H9 (cell line): ENCODE measurements at regions not wholly inside any gene's neighbourhood (a gene's known extent, or its start where the extent isn't known, plus 50 kb on each side); places are given as distances from the start of the nearest gene placed in this dataset.

ENCODE experiments used
- DNase-seq: peaks from one replicate; pipeline ENCODE4 v3.0.0-alpha.2; 2017
- H2AFZ ChIP-seq: one replicate; pipeline ENCODE4 v1.6.1; 2013; ENCODE audit warnings: mild to moderate bottlenecking, low read length, control low read depth, moderate library complexity
- H2AK5ac ChIP-seq: 2 replicates; pipeline ENCODE4 v1.6.1; 2013; ENCODE audit warnings: low read length, control low read depth, mixed read lengths; ENCODE audit not compliant: insufficient read length
- H2BK120ac ChIP-seq: one replicate; pipeline ENCODE4 v1.6.1; 2013; ENCODE audit warnings: low read depth, mild to moderate bottlenecking, low read length, control low read depth, inconsistent platforms; ENCODE audit not compliant: poor library complexity, severe bottlenecking
- H2BK12ac ChIP-seq: 2 replicates; pipeline ENCODE4 v1.6.1; 2013; ENCODE audit warnings: low read length, control low read depth, mixed read lengths, low read depth; ENCODE audit not compliant: insufficient read length
- H2BK15ac ChIP-seq: 2 replicates; pipeline ENCODE4 v1.6.1; 2013; ENCODE audit warnings: low read depth, low read length, control low read depth
- H2BK20ac ChIP-seq: one replicate; pipeline ENCODE4 v1.6.1; 2013; ENCODE audit warnings: low read depth, mild to moderate bottlenecking, low read length, control low read depth, inconsistent platforms; ENCODE audit not compliant: poor library complexity, severe bottlenecking
- H2BK5ac ChIP-seq: 2 replicates; pipeline ENCODE4 v1.6.1; 2013; ENCODE audit warnings: low read length, control low read depth, mixed read lengths; ENCODE audit not compliant: insufficient read length
- H3K14ac ChIP-seq: 2 replicates; pipeline ENCODE4 v1.6.1; 2013; ENCODE audit warnings: low read length, control low read depth; ENCODE audit not compliant: insufficient read depth
- H3K18ac ChIP-seq: 2 replicates; pipeline ENCODE4 v1.6.1; 2013; ENCODE audit warnings: low read depth, mild to moderate bottlenecking, mixed read lengths, low read length, control low read depth; ENCODE audit not compliant: insufficient read length
- H3K23ac ChIP-seq: 2 replicates; pipeline ENCODE4 v1.6.1; 2013; ENCODE audit warnings: low read length, control low read depth, mixed read lengths, low read depth; ENCODE audit not compliant: insufficient read length
- H3K23me2 ChIP-seq: 2 replicates; pipeline ENCODE4 v1.6.1; 2013; ENCODE audit warnings: low read depth, mild to moderate bottlenecking, mixed read lengths, low read length, control low read depth; ENCODE audit not compliant: insufficient read length, poor library complexity, severe bottlenecking
- H3K27ac ChIP-seq: 2 replicates; pipeline ENCODE4 v1.5.1; 2013; ENCODE audit warnings: low read length, control low read depth, mixed read lengths, low read depth; ENCODE audit not compliant: insufficient read length
- H3K27me3 ChIP-seq: 2 replicates; pipeline ENCODE4 v1.6.1; 2013; ENCODE audit warnings: low read length, control low read depth, inconsistent platforms; ENCODE audit not compliant: insufficient read depth
- H3K4ac ChIP-seq: 2 replicates; pipeline ENCODE4 v1.6.1; 2013; ENCODE audit warnings: low read depth, mild to moderate bottlenecking, control low read depth, inconsistent platforms, low read length, moderate library complexity
- H3K4me1 ChIP-seq: 2 replicates; pipeline ENCODE4 v1.6.1; 2013; ENCODE audit warnings: low read length, control low read depth, inconsistent platforms; ENCODE audit not compliant: insufficient read depth
- H3K4me2 ChIP-seq: 2 replicates; pipeline ENCODE4 v1.6.1; 2013; ENCODE audit warnings: low read length, control low read depth, mixed read lengths; ENCODE audit not compliant: insufficient read length, insufficient read depth
- H3K56ac ChIP-seq: 2 replicates; pipeline ENCODE4 v1.6.1; 2013; ENCODE audit warnings: low read depth, mild to moderate bottlenecking, mixed read lengths, low read length, control low read depth; ENCODE audit not compliant: insufficient read length
- H3K79me1 ChIP-seq: 2 replicates; pipeline ENCODE4 v1.6.1; 2013; ENCODE audit warnings: low read depth, mild to moderate bottlenecking, moderate library complexity, low read length, control low read depth, inconsistent platforms; ENCODE audit not compliant: insufficient read depth, poor library complexity, severe bottlenecking
- H3K79me2 ChIP-seq: 2 replicates; pipeline ENCODE4 v1.6.1; 2013; ENCODE audit warnings: low read length, control low read depth, inconsistent platforms; ENCODE audit not compliant: insufficient read depth
- H3K9ac ChIP-seq: 2 replicates; pipeline ENCODE4 v1.6.1; 2013; ENCODE audit warnings: low read length, control low read depth, mixed read lengths; ENCODE audit not compliant: insufficient read length; ENCODE audit errors: extremely low read depth
- H3K9me3 ChIP-seq: one replicate; pipeline ENCODE4 v1.6.1; 2013; ENCODE audit warnings: low read depth, low read length, inconsistent platforms; ENCODE audit not compliant: control insufficient read depth
- H3T11ph ChIP-seq: one replicate; pipeline ENCODE4 v1.6.1; 2013; ENCODE audit warnings: mild to moderate bottlenecking, low read length, control low read depth, inconsistent platforms
- H4K20me1 ChIP-seq: one replicate; pipeline ENCODE4 v1.6.1; 2013; ENCODE audit not compliant: control insufficient read depth, insufficient read length, insufficient read depth
- H4K5ac ChIP-seq: 2 replicates; pipeline ENCODE4 v1.6.1; 2013; ENCODE audit warnings: low read depth, mild to moderate bottlenecking, mixed read lengths, low read length, control low read depth; ENCODE audit not compliant: insufficient read length
- H4K8ac ChIP-seq: replicated peaks from 2 replicates; pipeline ENCODE4 v1.6.1; 2013; ENCODE audit warnings: low read length, control low read depth, mixed read lengths, low read depth; ENCODE audit not compliant: insufficient read length
- H4K91ac ChIP-seq: 2 replicates; pipeline ENCODE4 v1.6.1; 2013; ENCODE audit warnings: low read depth, mild to moderate bottlenecking, moderate library complexity, mixed read lengths, low read length, control low read depth; ENCODE audit not compliant: insufficient read length
- H3K27ac Mint-ChIP-seq, 3 experiments: 2 replicates in 2 of 3; 3 replicates in 1 of 3; pipeline ENCODE4 v1.8.0; 2020 to 2021; ENCODE audit warnings: mixed read lengths in 3 of 3, mild to moderate bottlenecking in 1 of 3, moderate library complexity in 1 of 3
- H3K27me3 Mint-ChIP-seq: 2 replicates; pipeline ENCODE4 v1.8.0; 2021; ENCODE audit warnings: low read depth, mild to moderate bottlenecking, moderate library complexity, mixed read lengths
- H3K36me3 Mint-ChIP-seq, 3 experiments: 2 replicates in 2 of 3; 3 replicates in 1 of 3; pipeline ENCODE4 v1.8.0; 2020 to 2021; ENCODE audit warnings: low read depth in 3 of 3, mixed read lengths in 3 of 3; ENCODE audit not compliant: insufficient read depth in 1 of 3
- H3K4me1 Mint-ChIP-seq, 2 experiments: 2 replicates each; pipeline ENCODE4 v1.8.0; 2020; ENCODE audit warnings: mixed read lengths in 2 of 2
- H3K4me3 Mint-ChIP-seq, 2 experiments: 2 replicates in 1 of 2; 3 replicates in 1 of 2; pipeline ENCODE4 v1.8.0; 2020 to 2021; ENCODE audit warnings: mild to moderate bottlenecking in 2 of 2, mixed read lengths in 2 of 2, moderate library complexity in 1 of 2
- H3K9me3 Mint-ChIP-seq, 2 experiments: 2 replicates in 1 of 2; 3 replicates in 1 of 2; pipeline ENCODE4 v1.8.0; 2020; ENCODE audit warnings: mild to moderate bottlenecking in 2 of 2, mixed read lengths in 2 of 2, moderate library complexity in 1 of 2
- WGBS: extraction: QIAGEN DNeasy Blood & Tissue Kit; methylation state at CpG from one replicate; pipeline ENCODE4 v1.1.7; 2013; ENCODE audit warnings: missing lambda C conversion rate, low lambda C conversion rate, mixed read lengths; ENCODE audit not compliant: insufficient read length; ENCODE audit errors: extremely low coverage; 5-methylcytosine and 5-hydroxymethylcytosine counted together
- TF ChIP-seq, protein P1 (sequence below): fragments of 200-600 bp; sonication (generic); conservative IDR thresholded peaks from 3 replicates; pipeline ENCODE4 v1.8.0; 2021; ENCODE audit warnings: antibody characterized with exemption, mild to moderate bottlenecking

GRCh38 chr2:9767656-9768281 is 75.5 kb upstream of the TAF1B start:
- Histone ChIP-seq H3K56ac (no peak overlapping the region), H2BK120ac (no peak overlapping the region), H2AK5ac (no peak overlapping the region), H3T11ph (no peak overlapping the region), H2BK12ac (no peak overlapping the region), H3K4me1 (peaks cover 3% of the 10 kb centered on the region), H3K27me3 (no peaks in the 10 kb centered on the region), H3K27ac (no peak overlapping the region), H2BK5ac (no peak overlapping the region), H3K18ac (no peak overlapping the region), H4K5ac (no peak overlapping the region), H2BK20ac (no peak overlapping the region), H4K20me1 (no peaks in the 10 kb centered on the region), H3K9ac (no peak overlapping the region), H3K9me3 (no peaks in the 10 kb centered on the region), H3K4ac (no peak overlapping the region), H4K91ac (no peak overlapping the region), H3K4me2 (no peak overlapping the region), H2AFZ (no peak overlapping the region), H4K8ac (no peak overlapping the region), H3K79me2 (no peaks in the 10 kb centered on the region), H3K79me1 (no peaks in the 10 kb centered on the region), H3K23ac (no peak overlapping the region), H3K14ac (no peak overlapping the region), H2BK15ac (no peak overlapping the region), H3K23me2 (no peaks in the 10 kb centered on the region)
- H3K4me3 Mint-ChIP-seq = no peak overlapping the region
- no peak overlapping the region; a peak in 1 of 7 replicates for H3K27ac Mint-ChIP-seq
- no peaks in the 10 kb centered on the region for H3K36me3 Mint-ChIP-seq
- no peak for DNase-seq
- TF ChIP-seq, protein P1, sequence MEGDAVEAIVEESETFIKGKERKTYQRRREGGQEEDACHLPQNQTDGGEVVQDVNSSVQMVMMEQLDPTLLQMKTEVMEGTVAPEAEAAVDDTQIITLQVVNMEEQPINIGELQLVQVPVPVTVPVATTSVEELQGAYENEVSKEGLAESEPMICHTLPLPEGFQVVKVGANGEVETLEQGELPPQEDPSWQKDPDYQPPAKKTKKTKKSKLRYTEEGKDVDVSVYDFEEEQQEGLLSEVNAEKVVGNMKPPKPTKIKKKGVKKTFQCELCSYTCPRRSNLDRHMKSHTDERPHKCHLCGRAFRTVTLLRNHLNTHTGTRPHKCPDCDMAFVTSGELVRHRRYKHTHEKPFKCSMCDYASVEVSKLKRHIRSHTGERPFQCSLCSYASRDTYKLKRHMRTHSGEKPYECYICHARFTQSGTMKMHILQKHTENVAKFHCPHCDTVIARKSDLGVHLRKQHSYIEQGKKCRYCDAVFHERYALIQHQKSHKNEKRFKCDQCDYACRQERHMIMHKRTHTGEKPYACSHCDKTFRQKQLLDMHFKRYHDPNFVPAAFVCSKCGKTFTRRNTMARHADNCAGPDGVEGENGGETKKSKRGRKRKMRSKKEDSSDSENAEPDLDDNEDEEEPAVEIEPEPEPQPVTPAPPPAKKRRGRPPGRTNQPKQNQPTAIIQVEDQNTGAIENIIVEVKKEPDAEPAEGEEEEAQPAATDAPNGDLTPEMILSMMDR = no peak
- WGBS = no CpG with 5 or more reads among the region's 17 CpGs
- H3K4me1 Mint-ChIP-seq = peaks cover 36 to 55% of the 10 kb centered on the region in 2 experiments
- no peaks in the 10 kb centered on the region; a peak in 2 of 5 replicates for H3K9me3 Mint-ChIP-seq
- peaks cover 11% of the 10 kb centered on the region for H3K27me3 Mint-ChIP-seq
